Mesothelial cell of epicardium (in vitro differentiated cells): ENCODE measurements at regions not wholly inside any gene's neighbourhood (a gene's known extent, or its start where the extent isn't known, plus 50 kb on each side); places are given as distances from the start of the nearest gene placed in this dataset.

Experiments used
- DNase-seq, 2 experiments: peaks; one replicate each; pipeline ENCODE4 v3.0.0; 2021; ENCODE audit warnings: low spot score in 2 of 2; ENCODE audit not compliant: unreplicated experiment in 2 of 2
- H3K27ac Mint-ChIP-seq: 2 replicates; pipeline ENCODE4 v1.8.0; 2021; ENCODE audit warnings: mixed read lengths
- H3K27me3 Mint-ChIP-seq: 2 replicates; pipeline ENCODE4 v1.8.0; 2021; ENCODE audit warnings: low read depth, mixed read lengths
- H3K36me3 Mint-ChIP-seq: 2 replicates; pipeline ENCODE4 v1.8.0; 2021; ENCODE audit warnings: mixed read lengths
- H3K4me1 Mint-ChIP-seq: 2 replicates; pipeline ENCODE4 v1.8.0; 2021; ENCODE audit warnings: mixed read lengths
- H3K4me3 Mint-ChIP-seq: 2 replicates; pipeline ENCODE4 v1.8.0; 2021; ENCODE audit warnings: mild to moderate bottlenecking, moderate library complexity, mixed read lengths
- H3K9me3 Mint-ChIP-seq: 2 replicates; pipeline ENCODE4 v1.8.0; 2021; ENCODE audit warnings: mixed read lengths
- TF ChIP-seq, protein P1 (sequence below): fragments of 200-600 bp; sonication (generic); IDR thresholded peaks from one replicate; pipeline ENCODE4 v1.5.0; 2021; ENCODE audit warnings: antibody characterized with exemption; ENCODE audit not compliant: unreplicated experiment

DNA sequence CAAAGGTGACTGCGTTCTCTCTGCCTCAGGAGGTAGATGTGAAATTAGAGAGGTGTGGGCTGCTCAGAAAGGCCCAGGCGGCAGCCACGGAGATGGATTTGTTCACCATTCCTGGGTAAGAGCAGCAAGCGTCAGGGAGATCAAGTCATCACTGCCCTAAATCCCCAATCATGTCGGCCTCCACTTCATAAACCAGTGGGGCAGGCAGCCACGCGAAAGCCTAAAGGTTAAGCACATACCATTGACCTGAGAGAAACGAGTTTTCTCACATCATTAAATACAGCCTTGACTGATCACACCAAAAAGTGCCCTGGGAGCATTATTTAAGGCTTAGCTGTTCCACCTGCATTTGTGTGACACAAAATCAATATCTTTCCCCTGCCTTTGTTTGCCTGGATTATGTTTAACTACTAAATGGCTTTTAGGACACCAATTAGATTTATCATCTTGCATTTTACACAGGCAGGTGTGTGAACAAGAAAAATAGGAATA, 50.7 kb upstream of the FOXB1 start:
- no peak overlapping the region for H3K27ac Mint-ChIP-seq

DNA sequence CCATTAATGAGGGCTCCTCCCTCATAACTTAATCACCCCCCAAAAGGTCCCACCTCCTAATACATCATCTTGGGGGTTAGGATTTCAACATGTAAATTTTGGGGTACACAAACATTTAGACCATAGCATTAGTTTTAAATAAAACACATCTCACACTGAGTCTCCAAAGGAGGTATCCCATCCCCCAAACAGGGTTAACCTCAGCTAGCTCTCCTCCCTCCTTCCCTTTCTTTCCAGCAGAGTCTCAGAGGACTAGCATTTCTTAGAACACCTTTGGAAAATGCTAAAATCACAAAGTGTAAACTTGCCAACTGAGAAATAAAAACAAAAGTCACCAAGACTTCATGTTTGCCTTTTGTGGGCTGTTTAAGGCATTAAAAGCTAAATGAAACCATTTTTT, 51.2 kb upstream of the FOXB1 start:
- TF ChIP-seq, protein P1, sequence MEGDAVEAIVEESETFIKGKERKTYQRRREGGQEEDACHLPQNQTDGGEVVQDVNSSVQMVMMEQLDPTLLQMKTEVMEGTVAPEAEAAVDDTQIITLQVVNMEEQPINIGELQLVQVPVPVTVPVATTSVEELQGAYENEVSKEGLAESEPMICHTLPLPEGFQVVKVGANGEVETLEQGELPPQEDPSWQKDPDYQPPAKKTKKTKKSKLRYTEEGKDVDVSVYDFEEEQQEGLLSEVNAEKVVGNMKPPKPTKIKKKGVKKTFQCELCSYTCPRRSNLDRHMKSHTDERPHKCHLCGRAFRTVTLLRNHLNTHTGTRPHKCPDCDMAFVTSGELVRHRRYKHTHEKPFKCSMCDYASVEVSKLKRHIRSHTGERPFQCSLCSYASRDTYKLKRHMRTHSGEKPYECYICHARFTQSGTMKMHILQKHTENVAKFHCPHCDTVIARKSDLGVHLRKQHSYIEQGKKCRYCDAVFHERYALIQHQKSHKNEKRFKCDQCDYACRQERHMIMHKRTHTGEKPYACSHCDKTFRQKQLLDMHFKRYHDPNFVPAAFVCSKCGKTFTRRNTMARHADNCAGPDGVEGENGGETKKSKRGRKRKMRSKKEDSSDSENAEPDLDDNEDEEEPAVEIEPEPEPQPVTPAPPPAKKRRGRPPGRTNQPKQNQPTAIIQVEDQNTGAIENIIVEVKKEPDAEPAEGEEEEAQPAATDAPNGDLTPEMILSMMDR = no peak
- no peak for DNase-seq
- Mint-ChIP-seq H3K27me3 (peaks cover 34% of the 10 kb centered on the region), H3K4me1 (peaks cover 5% of the 10 kb centered on the region), H3K27ac (no peak overlapping the region), H3K36me3 (no peaks in the 10 kb centered on the region), H3K4me3 (no peak overlapping the region), H3K9me3 (peaks cover 23% of the 10 kb centered on the region)

More for the DNA sequence above, 50.7 kb upstream of the FOXB1 start:
- H3K36me3 Mint-ChIP-seq = no peaks in the 10 kb centered on the region
- no peak for DNase-seq
- peaks cover 28% of the 10 kb centered on the region for H3K9me3 Mint-ChIP-seq
- TF ChIP-seq, protein P1 = no peak
- peaks cover 34% of the 10 kb centered on the region for H3K27me3 Mint-ChIP-seq
- H3K4me1 Mint-ChIP-seq = peaks cover 5% of the 10 kb centered on the region
- H3K4me3 Mint-ChIP-seq = no peak overlapping the region

DNA sequence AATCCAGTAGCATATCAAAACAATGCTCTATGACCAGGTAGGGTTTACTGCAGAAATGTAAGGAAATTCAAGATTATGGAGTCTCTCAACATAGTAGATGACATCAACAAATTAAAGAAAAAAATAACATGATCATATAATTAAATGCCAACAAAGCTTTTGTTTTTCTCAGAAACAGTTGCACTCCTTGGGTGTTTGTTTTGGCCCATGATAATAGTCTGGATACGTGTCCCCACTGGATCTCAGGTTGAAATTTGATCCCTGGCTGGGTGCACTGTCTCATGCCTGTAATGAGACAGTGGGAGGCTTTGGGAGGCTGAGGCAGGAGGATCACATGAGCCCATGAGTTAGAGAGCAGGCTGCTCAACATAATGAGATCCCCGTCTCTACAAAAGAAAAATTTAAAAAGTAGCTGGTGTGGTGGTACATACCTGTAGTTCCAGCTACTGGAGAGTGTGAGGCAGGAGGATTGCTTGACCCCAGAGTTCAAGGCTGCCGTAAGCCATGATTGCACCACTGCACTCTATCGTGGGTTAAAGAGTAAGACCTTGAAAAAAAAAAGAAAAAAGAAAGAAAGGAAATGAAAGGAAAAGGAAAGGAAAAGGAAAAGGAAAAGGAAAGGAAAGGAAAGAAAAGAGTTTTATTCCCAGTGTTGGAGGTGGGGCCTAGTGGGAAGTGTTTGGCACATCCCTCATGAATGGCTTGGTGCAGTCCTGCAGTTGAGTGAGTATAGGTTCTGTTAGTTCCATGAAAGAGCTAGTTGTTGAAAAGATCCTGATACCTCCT, 53.3 kb upstream of the FOXB1 start:
- peaks cover 10% of the 10 kb centered on the region for H3K9me3 Mint-ChIP-seq
- TF ChIP-seq, protein P1 = no peak
- H3K27ac Mint-ChIP-seq = no peak overlapping the region
- peaks cover 5% of the 10 kb centered on the region for H3K4me1 Mint-ChIP-seq
- no peak for DNase-seq
- H3K27me3 Mint-ChIP-seq = peaks cover 32% of the 10 kb centered on the region
- H3K4me3 Mint-ChIP-seq = no peak overlapping the region
- H3K36me3 Mint-ChIP-seq = no peaks in the 10 kb centered on the region

DNA sequence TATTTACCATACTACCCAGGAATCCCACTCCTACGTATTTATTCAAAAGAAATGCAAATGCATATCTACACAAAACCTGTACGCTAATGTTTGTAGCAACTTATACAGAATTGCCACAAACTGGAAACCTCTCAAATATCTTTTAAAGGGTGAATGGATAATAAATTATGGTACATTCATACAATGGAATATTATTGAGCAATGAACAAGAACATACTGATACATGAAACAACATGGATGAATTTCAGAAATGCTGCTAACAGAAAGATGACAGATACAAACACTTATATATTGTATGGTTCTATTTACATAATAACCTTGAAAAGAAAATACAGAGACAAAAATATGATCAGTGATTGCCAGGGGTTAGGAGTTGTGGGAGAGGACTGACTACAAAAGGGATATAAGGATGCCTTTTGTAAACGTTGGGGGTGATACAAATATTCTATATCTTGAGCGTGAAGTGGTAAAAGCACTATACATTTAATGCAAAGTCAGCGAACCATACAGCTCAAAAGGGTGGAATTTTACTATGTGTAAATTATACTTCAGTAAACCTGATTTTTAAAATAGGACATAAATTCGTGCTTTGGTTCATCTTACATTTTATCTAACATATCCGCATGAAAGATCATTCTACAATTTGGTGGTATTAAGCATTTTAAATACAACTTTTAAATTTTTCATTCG, 55.0 kb upstream of the FOXB1 start:
- Mint-ChIP-seq H3K4me1 (peaks cover 5% of the 10 kb centered on the region), H3K27ac (no peak overlapping the region), H3K27me3 (peaks cover 37% of the 10 kb centered on the region), H3K9me3 (no peaks in the 10 kb centered on the region), H3K4me3 (no peak overlapping the region), H3K36me3 (no peaks in the 10 kb centered on the region)
- TF ChIP-seq, protein P1 = no peak
- no peak for DNase-seq

DNA sequence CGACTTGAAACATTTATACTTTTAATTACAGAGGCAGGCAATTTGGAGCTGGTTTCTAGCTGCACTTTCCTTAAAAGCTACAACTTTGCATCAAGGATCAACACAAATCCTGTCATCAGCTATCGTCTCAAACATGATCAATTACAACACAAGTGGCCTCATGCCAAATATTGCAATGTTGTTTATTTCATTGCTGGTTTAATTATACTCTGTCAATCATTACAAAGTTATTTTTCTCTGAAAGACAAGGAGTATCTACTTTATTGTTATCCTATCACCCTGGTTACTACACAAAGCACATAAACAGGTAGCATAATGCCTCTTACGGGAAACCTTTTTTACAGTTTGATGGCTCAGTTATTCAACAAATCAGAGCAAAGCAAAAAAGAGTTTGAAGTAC, 58.0 kb upstream of the FOXB1 start:
- Mint-ChIP-seq H3K4me1 (no peaks in the 10 kb centered on the region), H3K9me3 (no peaks in the 10 kb centered on the region), H3K27me3 (peaks cover 46% of the 10 kb centered on the region), H3K4me3 (no peak overlapping the region), H3K27ac (no peak overlapping the region), H3K36me3 (no peaks in the 10 kb centered on the region)
- TF ChIP-seq, protein P1 = no peak
- no peak for DNase-seq
